ENCODE measurements at regions not wholly inside any gene's neighbourhood (a gene's known extent, or its start where the extent isn't known, plus 50 kb on each side); places are given as distances from the start of the nearest gene placed in this dataset.

- H3K4me1 Mint-ChIP-seq, result no peaks in the 10 kb centered on the region
- H3K27ac Mint-ChIP-seq, result no peak overlapping the region
- no peak overlapping the region for H3K4me3 Mint-ChIP-seq
- H3K9me3 Mint-ChIP-seq, result peaks cover 4% of the 10 kb centered on the region
- peaks cover 8% of the 10 kb centered on the region for H3K27me3 Mint-ChIP-seq
- no peaks in the 10 kb centered on the region for H3K36me3 Mint-ChIP-seq (ENCODE audit: low read depth)
- ATAC-seq (replicated peaks), result no peak
Measured at GRCh38 chr2:207216457-207216856, 50.7 kb upstream of the KLF7 start.

- Mint-ChIP-seq H3K36me3 (ENCODE audit: low read depth) (no peaks in the 10 kb centered on the region), H3K4me3 (no peak overlapping the region)
- no peak for ATAC-seq (replicated peaks)
Measured at GRCh38 chr2:207217442-207217841, 51.7 kb upstream of the KLF7 start.

GRCh38 chr2:207219081-207219630, 53.4 kb upstream of the KLF7 start:
- Mint-ChIP-seq H3K27ac (no peak overlapping the region), H3K27me3 (peaks cover 11% of the 10 kb centered on the region), H3K36me3 (ENCODE audit: low read depth) (no peaks in the 10 kb centered on the region), H3K4me1 (peaks cover 4% of the 10 kb centered on the region), H3K9me3 (no peaks in the 10 kb centered on the region), H3K4me3 (no peak overlapping the region)
- no peak for ATAC-seq (replicated peaks)

More at GRCh38 chr2:207217442-207217841, 51.7 kb upstream of the KLF7 start:
- no peaks in the 10 kb centered on the region for H3K9me3 Mint-ChIP-seq
- peaks cover 11% of the 10 kb centered on the region for H3K27me3 Mint-ChIP-seq
- H3K27ac Mint-ChIP-seq, result no peak overlapping the region
- H3K4me1 Mint-ChIP-seq, result no peaks in the 10 kb centered on the region

GRCh38 chr2:207219676-207220501, 54.1 kb upstream of the KLF7 start:
- Mint-ChIP-seq H3K27ac (no peak overlapping the region), H3K9me3 (no peaks in the 10 kb centered on the region), H3K27me3 (peaks cover 11% of the 10 kb centered on the region), H3K4me1 (peaks cover 12% of the 10 kb centered on the region), H3K36me3 (ENCODE audit: low read depth) (no peaks in the 10 kb centered on the region), H3K4me3 (no peak overlapping the region)
- no peak for ATAC-seq (replicated peaks)

- Mint-ChIP-seq H3K36me3 (ENCODE audit: low read depth) (no peaks in the 10 kb centered on the region), H3K27ac (no peak overlapping the region), H3K27me3 (peaks cover 11% of the 10 kb centered on the region), H3K9me3 (no peaks in the 10 kb centered on the region), H3K4me1 (peaks cover 21% of the 10 kb centered on the region), H3K4me3 (no peak overlapping the region)
- ATAC-seq (replicated peaks), result no peak
Measured at GRCh38 chr2:207221731-207222130, 56.0 kb upstream of the KLF7 start.

GRCh38 chr2:207223051-207223450, 57.3 kb upstream of the KLF7 start:
- Mint-ChIP-seq H3K9me3 (no peaks in the 10 kb centered on the region), H3K27ac (no peak overlapping the region), H3K27me3 (peaks cover 11% of the 10 kb centered on the region), H3K36me3 (ENCODE audit: low read depth) (no peaks in the 10 kb centered on the region), H3K4me1 (peaks cover 23% of the 10 kb centered on the region), H3K4me3 (peak overlapping the region; percentile 23)
- ATAC-seq (replicated peaks), result peak; percentile 83

GRCh38 chr2:207224381-207224780, 58.6 kb upstream of the KLF7 start:
- Mint-ChIP-seq H3K27ac (peak overlapping the region; percentile 83), H3K9me3 (no peaks in the 10 kb centered on the region), H3K4me1 (peaks cover 23% of the 10 kb centered on the region), H3K27me3 (peaks cover 8% of the 10 kb centered on the region), H3K4me3 (peak overlapping the region; percentile 59), H3K36me3 (ENCODE audit: low read depth) (no peaks in the 10 kb centered on the region)
- ATAC-seq (replicated peaks), result no peak

GRCh38 chr2:207224791-207225482, 59.2 kb upstream of the KLF7 start:
- ATAC-seq (replicated peaks), result peak; percentile 70
- peaks cover 23% of the 10 kb centered on the region for H3K4me1 Mint-ChIP-seq
- H3K9me3 Mint-ChIP-seq, result no peaks in the 10 kb centered on the region
- H3K36me3 Mint-ChIP-seq (ENCODE audit: low read depth), result no peaks in the 10 kb centered on the region
- peak overlapping the region; percentile 83 for H3K27ac Mint-ChIP-seq
- H3K4me3 Mint-ChIP-seq, result peak overlapping the region; percentile 59
- peaks cover 8% of the 10 kb centered on the region for H3K27me3 Mint-ChIP-seq

- Mint-ChIP-seq H3K4me1 (peaks cover 28% of the 10 kb centered on the region), H3K9me3 (no peaks in the 10 kb centered on the region), H3K27ac (peak overlapping the region; percentile 83), H3K27me3 (peaks cover 8% of the 10 kb centered on the region), H3K4me3 (peak overlapping the region; percentile 59), H3K36me3 (ENCODE audit: low read depth) (no peaks in the 10 kb centered on the region)
- ATAC-seq (replicated peaks), result no peak
Measured at GRCh38 chr2:207225773-207226172, 60.0 kb upstream of the KLF7 start.

- H3K27ac Mint-ChIP-seq, result peak overlapping the region; percentile 13
- H3K4me1 Mint-ChIP-seq, result peaks cover 30% of the 10 kb centered on the region
- no peaks in the 10 kb centered on the region for H3K9me3 Mint-ChIP-seq
- H3K36me3 Mint-ChIP-seq (ENCODE audit: low read depth), result no peaks in the 10 kb centered on the region
- no peak overlapping the region for H3K4me3 Mint-ChIP-seq
- peaks cover 5% of the 10 kb centered on the region for H3K27me3 Mint-ChIP-seq
- ATAC-seq (replicated peaks), result no peak
Measured at GRCh38 chr2:207226243-207226642, 60.5 kb upstream of the KLF7 start.

- Mint-ChIP-seq H3K27me3 (peaks cover under 1% of the 10 kb centered on the region), H3K4me3 (no peak overlapping the region), H3K9me3 (no peaks in the 10 kb centered on the region), H3K36me3 (ENCODE audit: low read depth) (no peaks in the 10 kb centered on the region), H3K4me1 (peaks cover 35% of the 10 kb centered on the region), H3K27ac (peak overlapping the region; percentile 13)
- ATAC-seq (replicated peaks), result no peak
Measured at GRCh38 chr2:207226671-207227061, 60.9 kb upstream of the KLF7 start.

- no peak for ATAC-seq (replicated peaks)
- Mint-ChIP-seq H3K9me3 (no peaks in the 10 kb centered on the region), H3K4me3 (no peak overlapping the region), H3K27me3 (no peaks in the 10 kb centered on the region), H3K4me1 (peaks cover 37% of the 10 kb centered on the region), H3K36me3 (ENCODE audit: low read depth) (no peaks in the 10 kb centered on the region), H3K27ac (no peak overlapping the region)
Measured at GRCh38 chr2:207227062-207227748, 61.5 kb upstream of the KLF7 start.

GRCh38 chr2:207227749-207228145, 62.0 kb upstream of the KLF7 start:
- peaks cover 35% of the 10 kb centered on the region for H3K4me1 Mint-ChIP-seq
- no peaks in the 10 kb centered on the region for H3K36me3 Mint-ChIP-seq (ENCODE audit: low read depth)
- no peaks in the 10 kb centered on the region for H3K9me3 Mint-ChIP-seq
- no peak overlapping the region for H3K4me3 Mint-ChIP-seq
- ATAC-seq (replicated peaks), result no peak
- no peak overlapping the region for H3K27ac Mint-ChIP-seq
- H3K27me3 Mint-ChIP-seq, result no peaks in the 10 kb centered on the region

GRCh38 chr2:207228402-207228801, 62.7 kb upstream of the KLF7 start:
- H3K27me3 Mint-ChIP-seq, result no peaks in the 10 kb centered on the region
- H3K9me3 Mint-ChIP-seq, result no peaks in the 10 kb centered on the region
- H3K27ac Mint-ChIP-seq, result peak overlapping the region; percentile 3
- no peak overlapping the region for H3K4me3 Mint-ChIP-seq
- H3K36me3 Mint-ChIP-seq (ENCODE audit: low read depth), result no peaks in the 10 kb centered on the region
- ATAC-seq (replicated peaks), result no peak
- peaks cover 34% of the 10 kb centered on the region for H3K4me1 Mint-ChIP-seq

Data from activated T-helper 17 cell treated with anti-CD3 and anti-CD28 coated beads, Interleukin-2, amount 50 U/mL, for 72 hours (primary cell).